Colon (tissue), 2 donors: ENCODE measurements at regions not wholly inside any gene's neighbourhood (a gene's known extent, or its start where the extent isn't known, plus 50 kb on each side); places are given as distances from the start of the nearest gene placed in this dataset.
"Not testable (repeated sequence)": the region's sequence is repeated elsewhere in the genome, so short reads cannot be mapped to it uniquely, and the experiment has no call there.

Experiments used
- FAIRE-seq: peaks from 2 replicates; lab custom pipeline; 2012; peaks lifted over from hg19 to GRCh38; lab: Jason Lieb, UNC
- donor health status: control.
- donor health status: control.

- FAIRE-seq: not testable (repeated sequence)
These were observed 51.0 kb upstream of the CDYL start for GRCh38 chr6:4725136-4725760.

GRCh38 chr6:4724727-4725126 lies 51.5 kb upstream of the CDYL start:
- FAIRE-seq: not testable (repeated sequence)

GRCh38 chr6:4723383-4723782 lies 52.8 kb upstream of the CDYL start:
- no peak for FAIRE-seq

GRCh38 chr6:4721368-4721767 lies 54.8 kb upstream of the CDYL start:
- not testable (repeated sequence) for FAIRE-seq

GRCh38 chr6:4719491-4719890 lies 56.7 kb upstream of the CDYL start:
- FAIRE-seq: no peak

GRCh38 chr6:4717856-4718255 lies 58.3 kb upstream of the CDYL start:
- no peak for FAIRE-seq

- FAIRE-seq: no peak
These were observed 59.1 kb upstream of the CDYL start for GRCh38 chr6:4717124-4717523.

- no peak for FAIRE-seq
These were observed 61.2 kb upstream of the CDYL start for GRCh38 chr6:4714961-4715501.

- no peak for FAIRE-seq
These were observed 63.9 kb upstream of the CDYL start for GRCh38 chr6:4712291-4712690.

- FAIRE-seq: no peak
These were observed 69.2 kb upstream of the CDYL start for GRCh38 chr6:4707011-4707410.

GRCh38 chr6:4705809-4706208 lies 70.4 kb upstream of the CDYL start:
- no peak for FAIRE-seq

- no peak for FAIRE-seq
These were observed 72.8 kb upstream of the CDYL start for GRCh38 chr6:4703382-4703781.

GRCh38 chr6:4698901-4699659 lies 77.1 kb upstream of the CDYL start:
- FAIRE-seq: no peak

- no peak for FAIRE-seq
These were observed 82.8 kb upstream of the CDYL start for GRCh38 chr6:4693173-4693970.

GRCh38 chr6:4692664-4693063 lies 83.5 kb upstream of the CDYL start:
- no peak for FAIRE-seq

GRCh38 chr6:4687989-4688947 lies 87.9 kb upstream of the CDYL start:
- no peak for FAIRE-seq

GRCh38 chr6:4687656-4687988 lies 88.6 kb upstream of the CDYL start:
- FAIRE-seq: no peak

- FAIRE-seq: no peak
These were observed 93.6 kb upstream of the CDYL start for GRCh38 chr6:4682431-4683097.

GRCh38 chr6:4678506-4679300 lies 97.5 kb upstream of the CDYL start:
- no peak for FAIRE-seq

- no peak for FAIRE-seq
These were observed 98.5 kb upstream of the CDYL start for GRCh38 chr6:4677751-4678065.
